ENCODE measurements at regions not wholly inside any gene's neighbourhood (a gene's known extent, or its start where the extent isn't known, plus 50 kb on each side); places are given as distances from the start of the nearest gene placed in this dataset.

- TF ChIP-seq REST (IDR thresholded peaks at IDR 0.05; ENCODE audit: unreplicated experiment) = no peak
Observed at GRCh38 chr11:113593698-113594308, 112.3 kb downstream of the TMPRSS5 start (continued).

GRCh38 chr11:113591117-113591516 lies 115.0 kb downstream of the TMPRSS5 start:
- 0 out of 3 replicates have a peak, but pooled peaks cover 3% of the 10 kb centered on the region for H3K4me1 Mint-ChIP-seq
- peaks cover 2% of the 10 kb centered on the region; the same call in 2 of the 3 replicates for H3K36me3 Mint-ChIP-seq (ENCODE audit: low read depth)
- Histone ChIP-seq H3K4me3 (no peak overlapping the region), H3K27ac (ENCODE audit: low read depth) (no peak overlapping the region), H3K27me3 (ENCODE audit: insufficient read depth) (no peaks in the 10 kb centered on the region), H3K4me2 (no peak overlapping the region), H3K36me3 (ENCODE audit: insufficient read depth) (no peaks in the 10 kb centered on the region), H4K20me1 (replicated peaks; ENCODE audit: insufficient read depth) (no peaks in the 10 kb centered on the region), H2AFZ (peak overlapping the region; percentile 1; the same call in 1 of the 2 replicates), H3K9me2 (ENCODE audit: insufficient read depth) (peaks cover 12% of the 10 kb centered on the region; the same call in 1 of the 2 replicates), H3K4me1 (ENCODE audit: insufficient read depth) (no peaks in the 10 kb centered on the region), H3F3A (replicated peaks; ENCODE audit: low read depth) (no peaks in the 10 kb centered on the region), H3K79me2 (replicated peaks; ENCODE audit: insufficient read depth) (no peaks in the 10 kb centered on the region)
- H3K27ac Mint-ChIP-seq = no peak overlapping the region
- H3K9me3 Mint-ChIP-seq = peaks cover 8% of the 10 kb centered on the region
- DNase-seq (ENCODE audit: low spot score) = no peak
- peak; percentile 67 for ATAC-seq
- H3K27me3 Mint-ChIP-seq (ENCODE audit: insufficient read depth, low read depth, poor library complexity) = peaks cover 5% of the 10 kb centered on the region
- H3K4me3 Mint-ChIP-seq = no peak overlapping the region
- no peak for TF ChIP-seq CTCF (conservative IDR thresholded peaks at IDR 0.05; ENCODE audit: low read depth in 2 of 2)
- no peak for TF ChIP-seq ZNF462 (CRISPR knock-in tag; IDR thresholded peaks at IDR 0.05)
- no peak for TF ChIP-seq ETS1 (IDR thresholded peaks at IDR 0.05)
- no peak for TF ChIP-seq EZH2 (IDR thresholded peaks at IDR 0.05; ENCODE audit: low read depth, unreplicated experiment)
- no peak for TF ChIP-seq EZH2phosphoT487 (IDR thresholded peaks at IDR 0.05; ENCODE audit: unreplicated experiment)
- TF ChIP-seq ZNF331 (CRISPR knock-in tag; IDR thresholded peaks at IDR 0.05; ENCODE audit: low read depth) = no peak
- no peak for TF ChIP-seq NANOG (IDR thresholded peaks at IDR 0.05; ENCODE audit: borderline replicate concordance)
- TF ChIP-seq CREB1 (CRISPR knock-in tag; IDR thresholded peaks at IDR 0.05; ENCODE audit: low read depth) = no peak
- no peak for TF ChIP-seq STAT1 (IDR thresholded peaks at IDR 0.05; ENCODE audit: unreplicated experiment)
- no peak for TF ChIP-seq POLR2AphosphoS5 (IDR thresholded peaks at IDR 0.05; ENCODE audit: low read depth)
